Upper lobe of left lung (tissue), 4 donors: ENCODE measurements at regions not wholly inside any gene's neighbourhood (a gene's known extent, or its start where the extent isn't known, plus 50 kb on each side); places are given as distances from the start of the nearest gene placed in this dataset.

Source experiments
- CTCF ChIP-seq, 6 experiments: fragments of 450-650 bp in 4 of 6; fragments of 200-600 bp in 2 of 6; sonication (generic) in 2 of 6; IDR thresholded peaks; one replicate each; pipeline ENCODE4 v1.5.1; 2016 to 2019; ENCODE audit warnings: antibody characterized with exemption in 6 of 6
- POLR2A ChIP-seq, 4 donors: fragments of 450-650 bp; IDR thresholded peaks; one replicate each; pipeline ENCODE4 v1.5.1; 2016 to 2017; ENCODE audit warnings: antibody characterized with exemption in 4 of 4, mild to moderate bottlenecking in 2 of 4
- POLR2AphosphoS5 ChIP-seq, 2 donors: sonication (generic); formaldehyde crosslinking; IDR thresholded peaks; one replicate each; pipeline ENCODE4 v1.5.1; 2017; ENCODE audit warnings: antibody characterized with exemption in 2 of 2

GRCh38 chr9:12394105-12394504 is 299.1 kb upstream of the TYRP1 start:
- TF ChIP-seq CTCF (IDR thresholded peaks at IDR 0.05) (no peak), POLR2A (IDR thresholded peaks at IDR 0.05) (no peak), POLR2AphosphoS5 (IDR thresholded peaks at IDR 0.05) (no peak)
